Activated T-cell treated with anti-CD3 and anti-CD28 coated beads, Interleukin-2, amount 50 U/mL, for 72 hours (primary cell): ENCODE measurements at regions not wholly inside any gene's neighbourhood (a gene's known extent, or its start where the extent isn't known, plus 50 kb on each side); places are given as distances from the start of the nearest gene placed in this dataset.

Experiments
- ATAC-seq, 2 donors: fragments of 150-1000 bp; cut with Tn5 transposase; replicated peaks in 1 of 2; 2 replicates each; pipeline ENCODE4 v1.10.0; 2021; ENCODE audit warnings: moderate library complexity in 2 of 2, mild to moderate bottlenecking in 1 of 2
- DNase-seq, 2 donors: peaks; one replicate each; pipeline ENCODE4 v3.0.0; 2021 to 2022; ENCODE audit warnings: mixed read lengths in 1 of 2
- H3K27ac Mint-ChIP-seq: one replicate; pipeline ENCODE4 v1.8.0; 2022; ENCODE audit warnings: mild to moderate bottlenecking, moderate library complexity, mixed read lengths
- H3K27me3 Mint-ChIP-seq: one replicate; pipeline ENCODE4 v1.8.0; 2022; ENCODE audit warnings: low read depth, mixed read lengths
- H3K36me3 Mint-ChIP-seq, 2 donors: one replicate each; pipeline ENCODE4 v1.8.0; 2022; ENCODE audit warnings: mixed read lengths in 2 of 2, mild to moderate bottlenecking in 1 of 2; ENCODE audit not compliant: insufficient read depth in 2 of 2
- H3K4me1 Mint-ChIP-seq: one replicate; pipeline ENCODE4 v1.8.0; 2022; ENCODE audit warnings: low read depth, mixed read lengths
- H3K4me3 Mint-ChIP-seq, 2 donors: one replicate each; pipeline ENCODE4 v1.8.0; 2022; ENCODE audit warnings: mild to moderate bottlenecking in 2 of 2, mixed read lengths in 2 of 2, moderate library complexity in 2 of 2
- H3K9me3 Mint-ChIP-seq, 2 donors: one replicate each; pipeline ENCODE4 v1.8.0; 2022; ENCODE audit warnings: mixed read lengths in 2 of 2

- no peak for ATAC-seq
- peaks cover 0 to 2% of the 10 kb centered on the region in 2 donors for H3K9me3 Mint-ChIP-seq
- H3K27me3 Mint-ChIP-seq = peaks cover 9% of the 10 kb centered on the region
- H3K4me1 Mint-ChIP-seq = no peaks in the 10 kb centered on the region
- no peak overlapping the region for H3K27ac Mint-ChIP-seq
- no peak for DNase-seq
- H3K4me3 Mint-ChIP-seq = no peak overlapping the region
- H3K36me3 Mint-ChIP-seq = no peaks in the 10 kb centered on the region
Measured at GRCh38 chr10:58965855-58966254, 210.6 kb upstream of the PHYHIPL start.

GRCh38 chr10:58967551-58968388 lies 208.7 kb upstream of the PHYHIPL start:
- Mint-ChIP-seq H3K4me3 (no peak overlapping the region), H3K27me3 (peaks cover 9% of the 10 kb centered on the region), H3K4me1 (no peaks in the 10 kb centered on the region), H3K9me3 (no peaks in the 10 kb centered on the region), H3K27ac (no peak overlapping the region), H3K36me3 (no peaks in the 10 kb centered on the region)
- ATAC-seq (no peak), DNase-seq (no peak)

DNA sequence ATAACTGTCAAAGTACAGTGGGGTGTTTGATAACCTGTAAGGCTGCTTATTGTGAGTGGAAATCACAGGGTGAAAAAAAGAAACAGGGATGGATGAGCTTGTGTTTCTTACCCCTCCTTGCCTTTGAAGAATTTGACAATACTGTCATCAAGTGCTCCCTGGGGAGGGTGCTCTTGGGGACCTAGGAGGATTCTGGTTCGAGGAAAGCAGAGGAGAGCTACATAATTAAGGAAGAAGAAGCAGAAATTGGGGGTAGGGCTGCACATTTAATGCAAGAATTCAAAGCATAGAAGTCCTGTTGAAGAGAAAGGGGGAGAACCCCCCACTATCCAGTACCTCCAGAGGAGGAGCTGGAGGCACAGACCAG lies 208.1 kb upstream of the PHYHIPL start:
- Mint-ChIP-seq H3K4me1 (no peaks in the 10 kb centered on the region), H3K27me3 (peaks cover 9% of the 10 kb centered on the region), H3K9me3 (no peaks in the 10 kb centered on the region), H3K36me3 (no peaks in the 10 kb centered on the region), H3K27ac (no peak overlapping the region), H3K4me3 (no peak overlapping the region)
- DNase-seq = no peak
- no peak for ATAC-seq

DNA sequence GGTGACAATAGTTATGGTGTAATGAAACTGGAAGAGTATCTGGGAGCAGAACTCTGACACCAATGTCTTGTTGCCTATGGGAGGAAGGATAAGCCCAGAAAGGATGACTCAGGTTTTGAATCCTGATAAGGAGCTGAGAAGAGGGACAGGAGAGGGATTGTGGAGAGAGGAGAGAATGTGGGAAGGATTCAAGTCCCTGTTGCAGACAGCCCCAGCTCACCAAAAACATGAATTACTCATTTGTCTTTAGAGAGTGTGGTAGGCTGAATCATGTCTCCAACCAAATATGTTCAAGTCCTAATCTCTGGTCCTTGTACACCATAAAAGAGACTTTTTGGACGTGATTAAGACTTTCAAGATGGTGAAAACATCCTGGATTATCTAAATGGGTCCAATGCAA lies 206.9 kb upstream of the PHYHIPL start:
- no peak for DNase-seq
- no peaks in the 10 kb centered on the region for H3K36me3 Mint-ChIP-seq
- ATAC-seq = no peak
- no peak overlapping the region for H3K4me3 Mint-ChIP-seq
- H3K27ac Mint-ChIP-seq = no peak overlapping the region
- H3K4me1 Mint-ChIP-seq = no peaks in the 10 kb centered on the region
- no peaks in the 10 kb centered on the region for H3K9me3 Mint-ChIP-seq
- peaks cover 9% of the 10 kb centered on the region for H3K27me3 Mint-ChIP-seq

GRCh38 chr10:58970160-58970915 lies 206.1 kb upstream of the PHYHIPL start:
- H3K4me3 Mint-ChIP-seq = no peak overlapping the region
- H3K4me1 Mint-ChIP-seq = no peaks in the 10 kb centered on the region
- H3K9me3 Mint-ChIP-seq = peaks cover 0 to 1% of the 10 kb centered on the region in 2 donors
- ATAC-seq = no peak
- H3K36me3 Mint-ChIP-seq = no peaks in the 10 kb centered on the region
- no peak overlapping the region for H3K27ac Mint-ChIP-seq
- peaks cover 9% of the 10 kb centered on the region for H3K27me3 Mint-ChIP-seq
- no peak for DNase-seq

- Mint-ChIP-seq H3K36me3 (no peaks in the 10 kb centered on the region), H3K9me3 (peaks cover 0 to 2% of the 10 kb centered on the region in 2 donors), H3K27me3 (peaks cover 9% of the 10 kb centered on the region), H3K4me3 (no peak overlapping the region), H3K4me1 (no peaks in the 10 kb centered on the region), H3K27ac (no peak overlapping the region)
- DNase-seq = no peak
- ATAC-seq = no peak
Measured at GRCh38 chr10:58971211-58971610, 205.2 kb upstream of the PHYHIPL start.

- Mint-ChIP-seq H3K27me3 (peaks cover 9% of the 10 kb centered on the region), H3K27ac (no peak overlapping the region), H3K4me3 (no peak overlapping the region), H3K4me1 (no peaks in the 10 kb centered on the region), H3K9me3 (peaks cover 0 to 2% of the 10 kb centered on the region in 2 donors), H3K36me3 (no peaks in the 10 kb centered on the region)
- ATAC-seq (no peak), DNase-seq (no peak)
Measured at GRCh38 chr10:58971796-58972491, 204.5 kb upstream of the PHYHIPL start.

GRCh38 chr10:58972576-58973234 lies 203.7 kb upstream of the PHYHIPL start:
- Mint-ChIP-seq H3K4me3 (no peak overlapping the region), H3K4me1 (no peaks in the 10 kb centered on the region), H3K27ac (no peak overlapping the region), H3K9me3 (peaks cover 0 to 2% of the 10 kb centered on the region in 2 donors), H3K27me3 (peaks cover 9% of the 10 kb centered on the region), H3K36me3 (no peaks in the 10 kb centered on the region)
- ATAC-seq (no peak), DNase-seq (no peak)

DNA sequence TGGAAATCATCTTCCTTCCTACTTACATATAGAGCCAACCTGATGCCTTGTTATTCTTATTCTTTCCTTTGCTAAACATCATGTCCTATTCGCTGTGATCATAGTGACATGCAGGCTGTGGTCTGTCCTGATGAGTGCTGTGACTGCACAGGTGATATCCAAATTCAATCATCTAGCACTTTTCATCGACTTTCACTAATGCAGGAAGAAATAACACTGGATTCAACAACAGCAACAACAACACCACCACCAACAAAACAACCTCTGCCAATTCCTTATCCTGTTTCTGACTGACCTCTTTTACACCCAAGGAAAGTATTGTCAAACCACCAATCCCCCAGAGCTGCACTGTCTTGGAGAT lies 203.2 kb upstream of the PHYHIPL start:
- ATAC-seq = no peak
- DNase-seq = no peak
- Mint-ChIP-seq H3K4me3 (no peak overlapping the region), H3K4me1 (no peaks in the 10 kb centered on the region), H3K27ac (no peak overlapping the region), H3K27me3 (peaks cover 9% of the 10 kb centered on the region), H3K36me3 (no peaks in the 10 kb centered on the region), H3K9me3 (peaks cover 0 to 5% of the 10 kb centered on the region in 2 donors)

- Mint-ChIP-seq H3K4me1 (no peaks in the 10 kb centered on the region), H3K4me3 (no peak overlapping the region), H3K9me3 (peaks cover 0 to 5% of the 10 kb centered on the region in 2 donors), H3K27me3 (peaks cover 6% of the 10 kb centered on the region), H3K27ac (no peak overlapping the region), H3K36me3 (no peaks in the 10 kb centered on the region)
- ATAC-seq (no peak), DNase-seq (no peak)
Measured at GRCh38 chr10:58976254-58976653, 200.2 kb upstream of the PHYHIPL start.

DNA sequence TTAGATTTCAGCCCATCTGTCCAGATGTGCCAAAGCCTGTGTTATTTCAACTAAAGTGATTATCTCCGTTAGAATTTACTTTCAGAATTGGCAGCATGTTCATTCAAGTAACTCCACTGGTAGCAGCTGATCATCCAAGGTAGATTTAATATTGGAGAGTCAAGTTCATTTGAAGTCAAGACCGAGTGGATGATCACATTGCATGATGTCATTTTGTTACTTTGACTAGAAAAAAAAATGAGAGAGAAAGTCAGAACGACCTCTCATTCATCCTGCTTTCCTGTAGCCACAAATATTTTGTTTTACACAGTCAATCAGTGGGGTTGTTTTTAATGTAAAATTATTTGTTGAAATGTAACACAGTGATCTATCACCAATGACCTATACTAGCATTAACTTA lies 196.7 kb upstream of the PHYHIPL start:
- no peak overlapping the region for H3K27ac Mint-ChIP-seq
- peaks cover 6% of the 10 kb centered on the region for H3K27me3 Mint-ChIP-seq
- H3K36me3 Mint-ChIP-seq = no peaks in the 10 kb centered on the region
- H3K9me3 Mint-ChIP-seq = peaks cover 0 to 5% of the 10 kb centered on the region in 2 donors
- ATAC-seq = no peak
- no peak overlapping the region for H3K4me3 Mint-ChIP-seq
- H3K4me1 Mint-ChIP-seq = no peaks in the 10 kb centered on the region
- DNase-seq = no peak

- H3K27me3 Mint-ChIP-seq = peaks cover 6% of the 10 kb centered on the region
- no peaks in the 10 kb centered on the region for H3K36me3 Mint-ChIP-seq
- no peak for ATAC-seq
- no peaks in the 10 kb centered on the region for H3K4me1 Mint-ChIP-seq
- no peak for DNase-seq
- H3K27ac Mint-ChIP-seq = no peak overlapping the region
- no peak overlapping the region for H3K4me3 Mint-ChIP-seq
- peaks cover 0 to 2% of the 10 kb centered on the region in 2 donors for H3K9me3 Mint-ChIP-seq
Measured at GRCh38 chr10:58980826-58981415, 195.5 kb upstream of the PHYHIPL start.
